Renal pelvis (tissue), 1 donor: ENCODE measurements at regions not wholly inside any gene's neighbourhood (a gene's known extent, or its start where the extent isn't known, plus 50 kb on each side); places are given as distances from the start of the nearest gene placed in this dataset.
A peak's percentile ranks its signal among the peaks of the same experiment; 100 is the strongest.

ENCODE experiments used
- DNase-seq: peaks from one replicate; pipeline ENCODE4 v3.0.0-alpha.2; 2013

GRCh38 chr2:6667326-6667725 lies 198.4 kb downstream of the CMPK2 start:
- DNase-seq: no peak

GRCh38 chr2:6671913-6672312 lies 193.8 kb downstream of the CMPK2 start:
- DNase-seq: no peak

- no peak for DNase-seq
These were observed 191.3 kb downstream of the CMPK2 start for GRCh38 chr2:6674381-6674780.

DNA sequence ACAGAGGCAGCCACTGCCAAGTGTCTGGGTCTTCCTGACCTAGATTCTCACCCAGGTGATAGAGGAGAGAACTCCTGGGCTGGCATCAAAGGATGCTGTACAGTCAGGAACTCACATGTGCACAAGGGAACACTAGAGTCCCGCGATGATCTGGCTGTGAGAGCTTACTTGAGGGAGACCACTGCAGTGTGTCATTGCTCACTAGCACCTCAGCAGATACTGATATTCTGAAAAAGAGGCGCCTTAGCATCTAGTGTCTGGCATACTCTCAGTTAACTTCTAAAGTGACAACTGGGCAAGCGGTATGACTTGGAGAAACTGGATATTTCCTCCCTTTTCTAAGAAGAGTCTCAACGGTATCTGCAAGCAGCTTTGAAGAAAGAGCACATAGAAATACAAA lies 189.9 kb downstream of the CMPK2 start:
- no peak for DNase-seq

GRCh38 chr2:6676241-6676640 lies 189.5 kb downstream of the CMPK2 start:
- DNase-seq: no peak

- DNase-seq: no peak
These were observed 188.9 kb downstream of the CMPK2 start for GRCh38 chr2:6676776-6677175.

DNA sequence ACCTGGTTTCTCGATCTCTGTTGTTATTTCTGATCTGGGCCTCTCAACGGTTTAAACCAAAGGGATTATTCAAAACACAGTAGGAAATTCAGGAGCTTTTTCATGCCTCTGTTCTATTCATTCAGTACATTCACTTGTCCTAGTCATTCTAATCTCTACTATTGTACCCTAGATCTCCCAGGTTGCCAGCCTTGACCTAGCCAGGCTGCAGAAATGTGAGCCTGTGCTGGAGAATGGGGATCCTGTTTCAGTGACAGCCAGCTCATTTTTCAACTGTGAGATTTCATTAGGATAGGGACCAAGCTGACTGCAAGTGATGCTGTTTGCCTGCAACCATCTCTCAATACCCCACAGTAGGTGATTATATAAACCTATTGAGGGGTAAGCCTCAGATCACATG lies 186.2 kb downstream of the CMPK2 start:
- no peak for DNase-seq

- no peak for DNase-seq
These were observed 182.2 kb downstream of the CMPK2 start for GRCh38 chr2:6683516-6683915.

GRCh38 chr2:6685447-6685846 lies 180.3 kb downstream of the CMPK2 start:
- no peak for DNase-seq

DNA sequence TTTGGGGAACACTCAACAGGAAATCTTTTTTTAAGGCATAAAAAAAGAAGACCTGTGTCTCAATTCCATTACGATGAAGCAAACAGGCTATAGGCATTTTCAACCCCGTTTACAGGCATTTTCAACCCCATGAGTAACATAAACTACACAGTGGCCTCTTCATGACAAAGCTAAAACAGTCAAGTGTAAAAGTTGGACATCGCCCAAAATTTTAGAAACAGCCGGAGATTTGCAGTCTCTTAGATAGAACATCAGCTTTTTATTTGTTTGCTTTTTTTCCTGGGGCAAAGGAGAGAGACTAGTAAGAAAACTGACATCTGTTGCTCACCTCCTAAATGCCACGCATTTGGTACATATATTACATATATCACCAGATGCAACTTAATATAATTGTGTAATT lies 173.7 kb downstream of the CMPK2 start:
- peak; percentile 35 for DNase-seq

DNA sequence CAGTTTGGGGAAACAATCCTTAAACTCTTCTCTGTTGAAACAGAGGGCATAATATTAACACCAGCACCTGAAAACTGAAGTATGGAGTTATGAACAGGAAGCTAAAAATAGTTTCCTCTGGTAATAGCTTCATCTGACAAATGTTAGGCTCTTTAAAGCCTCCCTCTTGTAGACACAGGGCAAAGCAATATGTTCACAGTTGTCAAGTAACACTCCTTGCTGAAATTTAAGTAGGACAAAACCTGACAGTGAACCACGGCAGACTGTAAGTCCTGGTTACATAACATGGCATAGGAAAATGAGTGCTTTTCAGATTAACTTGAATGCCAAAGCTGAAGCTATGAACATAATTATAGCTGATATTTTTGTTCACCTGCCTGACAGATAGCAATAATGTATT lies 172.9 kb downstream of the CMPK2 start:
- DNase-seq: peak; percentile 3

DNA sequence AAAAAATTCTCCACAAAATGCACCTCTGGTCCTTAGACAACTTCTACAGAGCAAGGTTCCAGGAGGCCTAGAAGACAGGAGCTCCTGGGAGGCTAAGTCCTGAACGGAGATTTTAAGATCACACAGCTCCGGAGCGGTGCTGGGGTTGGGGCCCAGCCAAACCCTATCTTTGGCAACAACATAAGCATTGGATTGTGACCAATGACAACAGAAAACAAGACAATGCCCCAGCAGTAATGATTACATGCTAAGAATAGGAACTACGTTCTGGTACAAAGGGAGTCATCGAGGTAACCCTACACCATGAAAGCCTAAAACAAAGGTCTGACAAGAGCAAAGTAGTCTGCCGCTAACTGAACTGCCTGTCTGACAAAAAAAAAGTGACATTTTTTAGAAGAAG lies 171.2 kb downstream of the CMPK2 start:
- no peak for DNase-seq

GRCh38 chr2:6700335-6700734 lies 165.4 kb downstream of the CMPK2 start:
- DNase-seq: no peak

DNA sequence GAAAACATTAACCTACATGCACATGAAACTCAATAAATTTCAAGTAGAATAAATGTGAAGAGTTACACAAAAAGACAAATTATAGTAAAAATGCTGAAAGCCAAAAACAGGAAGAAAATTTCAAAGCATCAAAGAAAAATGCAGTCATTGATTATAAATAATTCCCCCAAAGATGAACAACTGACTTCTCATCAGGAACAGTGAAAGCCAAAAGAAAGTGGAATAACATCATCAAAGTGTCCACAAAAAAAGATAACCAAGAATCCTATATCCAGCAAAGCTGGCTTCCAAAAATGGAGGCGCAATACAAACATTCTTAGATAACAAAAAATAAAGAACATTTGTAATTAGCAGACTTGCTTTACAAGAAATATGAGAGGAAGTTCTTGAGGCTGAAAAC lies 161.6 kb downstream of the CMPK2 start:
- no peak for DNase-seq

- DNase-seq: no peak
These were observed 144.3 kb downstream of the CMPK2 start for GRCh38 chr2:6721395-6721794.

DNA sequence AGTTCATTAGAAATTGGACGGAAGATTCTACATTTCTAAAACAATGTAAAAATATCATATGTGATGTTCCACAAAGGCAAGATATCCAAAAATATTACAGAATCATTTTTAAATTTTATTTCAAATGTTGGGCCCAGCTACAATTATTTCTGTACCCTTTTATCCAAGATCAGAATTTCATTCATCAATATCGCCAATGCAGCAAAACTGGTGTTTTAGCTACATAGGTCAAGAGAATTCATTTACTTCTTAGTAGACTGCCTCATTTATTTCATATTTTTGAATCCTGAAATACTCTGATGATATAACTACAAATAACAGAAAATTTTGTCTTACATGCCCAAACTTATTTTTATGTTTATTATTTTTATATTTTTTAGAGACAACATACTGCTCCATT lies 143.1 kb downstream of the CMPK2 start:
- DNase-seq: no peak

GRCh38 chr2:6723865-6724604 lies 141.7 kb downstream of the CMPK2 start:
- no peak for DNase-seq

- DNase-seq: no peak
These were observed 141.0 kb downstream of the CMPK2 start for GRCh38 chr2:6724605-6725140.

DNA sequence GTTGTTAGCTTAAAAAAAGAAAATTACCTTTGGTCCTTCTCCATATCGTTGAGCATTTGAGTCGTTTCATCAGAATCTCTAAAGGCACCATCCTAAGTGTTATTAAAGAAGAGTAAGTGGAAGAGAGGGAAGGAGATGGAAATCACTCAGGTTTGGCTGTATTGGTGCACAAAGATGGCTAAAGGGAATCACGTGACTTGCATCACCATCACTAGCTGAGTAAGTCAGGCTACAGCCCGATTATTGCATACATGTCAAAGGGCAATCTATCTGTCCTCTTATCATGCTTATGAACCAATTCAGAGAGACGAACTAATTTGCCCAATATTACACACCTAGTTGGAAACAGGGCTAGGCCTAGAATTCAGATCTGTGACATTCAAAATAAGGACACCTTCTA lies 137.6 kb downstream of the CMPK2 start:
- no peak for DNase-seq

- no peak for DNase-seq
These were observed 135.7 kb downstream of the CMPK2 start for GRCh38 chr2:6730003-6730402.

DNA sequence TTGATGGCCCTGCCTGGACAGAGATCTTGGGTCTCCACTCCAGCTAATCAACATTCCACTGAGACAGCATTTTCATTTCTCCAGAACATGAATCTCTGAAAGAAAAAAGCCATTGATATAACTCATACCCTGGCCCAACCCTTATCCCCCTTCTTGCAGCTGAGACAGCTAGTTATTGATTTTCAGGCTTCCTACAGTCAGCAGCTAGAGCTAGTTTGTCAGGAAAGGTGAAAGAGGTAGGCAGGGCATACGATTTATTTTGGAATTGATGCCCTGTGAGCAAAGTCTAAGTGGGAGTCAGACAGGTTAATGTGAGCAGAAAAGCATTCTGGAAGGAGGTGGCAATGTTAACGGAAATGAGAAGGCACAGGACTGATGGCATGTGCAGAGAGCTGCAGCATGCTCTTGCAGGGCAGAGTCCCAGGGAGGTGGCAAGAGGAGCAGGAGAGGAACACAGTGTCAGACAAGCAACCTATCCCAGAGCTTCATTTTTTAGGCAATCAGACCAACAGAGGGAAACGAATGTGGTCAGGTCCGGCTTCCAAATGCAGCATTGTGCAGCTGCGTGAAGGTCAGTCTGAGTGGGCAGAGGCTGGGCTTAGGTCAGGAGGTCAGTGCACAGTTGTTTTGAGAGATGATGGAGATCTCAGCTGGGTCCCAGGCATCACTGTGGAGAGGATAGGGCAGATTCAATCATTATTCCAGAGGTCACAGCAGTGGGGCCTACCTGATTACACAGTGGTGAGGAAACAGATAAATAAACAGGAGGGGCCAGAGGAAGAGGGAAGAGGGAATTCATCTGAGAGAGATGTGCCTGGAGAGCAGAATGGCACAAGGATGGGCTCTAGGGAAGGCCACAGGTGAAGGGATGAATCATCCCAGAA lies 134.8 kb downstream of the CMPK2 start:
- no peak for DNase-seq

DNA sequence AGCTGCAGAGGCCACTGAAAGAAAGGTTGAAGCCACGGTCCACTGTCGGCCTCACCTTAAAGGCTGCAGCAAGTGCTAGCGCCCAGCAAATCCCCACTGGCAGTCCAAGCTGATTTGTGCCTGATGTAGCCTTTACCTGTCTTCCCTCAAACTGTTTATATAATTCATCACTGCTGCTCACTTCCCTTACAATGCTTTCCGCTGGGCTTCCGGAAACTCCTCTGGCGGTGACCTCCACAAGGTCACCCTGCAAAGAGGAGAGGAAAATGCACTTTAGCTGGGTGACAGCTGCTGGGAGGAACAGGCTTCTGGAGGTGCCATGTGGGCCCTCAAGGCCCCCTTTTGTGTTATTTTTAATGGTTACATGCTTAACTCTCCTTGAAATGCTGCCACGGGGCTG lies 126.2 kb downstream of the CMPK2 start:
- DNase-seq: no peak

- DNase-seq: no peak
These were observed 124.5 kb downstream of the CMPK2 start for GRCh38 chr2:6741229-6741628.
